Progenitor cell of endocrine pancreas (in vitro differentiated cells): ENCODE measurements at regions not wholly inside any gene's neighbourhood (a gene's known extent, or its start where the extent isn't known, plus 50 kb on each side); places are given as distances from the start of the nearest gene placed in this dataset.

Experiments used
- DNase-seq: peaks from one replicate; pipeline ENCODE4 v3.0.0; 2021; ENCODE audit warnings: low spot score; ENCODE audit not compliant: unreplicated experiment
- H3K27ac Mint-ChIP-seq: 2 replicates; pipeline ENCODE4 v1.8.0; 2021; ENCODE audit warnings: mild to moderate bottlenecking, moderate library complexity, mixed read lengths
- H3K27me3 Mint-ChIP-seq: 2 replicates; pipeline ENCODE4 v1.8.0; 2021; ENCODE audit warnings: mixed read lengths
- H3K36me3 Mint-ChIP-seq: 2 replicates; pipeline ENCODE4 v1.8.0; 2022; ENCODE audit warnings: mixed read lengths; ENCODE audit not compliant: insufficient read depth
- H3K4me1 Mint-ChIP-seq: 2 replicates; pipeline ENCODE4 v1.8.0; 2021; ENCODE audit warnings: low read depth, mixed read lengths
- H3K4me3 Mint-ChIP-seq: 2 replicates; pipeline ENCODE4 v1.8.0; 2021; ENCODE audit warnings: low read depth, mild to moderate bottlenecking, moderate library complexity, mixed read lengths
- H3K9me3 Mint-ChIP-seq: 2 replicates; pipeline ENCODE4 v1.8.0; 2021; ENCODE audit warnings: low read depth, mixed read lengths
- TF ChIP-seq, protein P1 (sequence below): fragments of 200-600 bp; sonication (generic); IDR thresholded peaks from one replicate; pipeline ENCODE4 v1.5.0; 2021; ENCODE audit warnings: antibody characterized with exemption, mild to moderate bottlenecking; ENCODE audit not compliant: unreplicated experiment

GRCh38 chr2:133818661-133819060 lies 250.4 kb upstream of the NCKAP5 start:
- TF ChIP-seq, protein P1, sequence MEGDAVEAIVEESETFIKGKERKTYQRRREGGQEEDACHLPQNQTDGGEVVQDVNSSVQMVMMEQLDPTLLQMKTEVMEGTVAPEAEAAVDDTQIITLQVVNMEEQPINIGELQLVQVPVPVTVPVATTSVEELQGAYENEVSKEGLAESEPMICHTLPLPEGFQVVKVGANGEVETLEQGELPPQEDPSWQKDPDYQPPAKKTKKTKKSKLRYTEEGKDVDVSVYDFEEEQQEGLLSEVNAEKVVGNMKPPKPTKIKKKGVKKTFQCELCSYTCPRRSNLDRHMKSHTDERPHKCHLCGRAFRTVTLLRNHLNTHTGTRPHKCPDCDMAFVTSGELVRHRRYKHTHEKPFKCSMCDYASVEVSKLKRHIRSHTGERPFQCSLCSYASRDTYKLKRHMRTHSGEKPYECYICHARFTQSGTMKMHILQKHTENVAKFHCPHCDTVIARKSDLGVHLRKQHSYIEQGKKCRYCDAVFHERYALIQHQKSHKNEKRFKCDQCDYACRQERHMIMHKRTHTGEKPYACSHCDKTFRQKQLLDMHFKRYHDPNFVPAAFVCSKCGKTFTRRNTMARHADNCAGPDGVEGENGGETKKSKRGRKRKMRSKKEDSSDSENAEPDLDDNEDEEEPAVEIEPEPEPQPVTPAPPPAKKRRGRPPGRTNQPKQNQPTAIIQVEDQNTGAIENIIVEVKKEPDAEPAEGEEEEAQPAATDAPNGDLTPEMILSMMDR = no peak
- Mint-ChIP-seq H3K4me1 (peaks cover 16% of the 10 kb centered on the region), H3K27me3 (peaks cover 7% of the 10 kb centered on the region), H3K36me3 (no peaks in the 10 kb centered on the region), H3K27ac (no peak overlapping the region), H3K4me3 (no peak overlapping the region), H3K9me3 (no peaks in the 10 kb centered on the region)
- DNase-seq = no peak

GRCh38 chr2:133819906-133820305 lies 251.6 kb upstream of the NCKAP5 start:
- Mint-ChIP-seq H3K27me3 (no peaks in the 10 kb centered on the region), H3K9me3 (no peaks in the 10 kb centered on the region)
- TF ChIP-seq, protein P1 = no peak

DNA sequence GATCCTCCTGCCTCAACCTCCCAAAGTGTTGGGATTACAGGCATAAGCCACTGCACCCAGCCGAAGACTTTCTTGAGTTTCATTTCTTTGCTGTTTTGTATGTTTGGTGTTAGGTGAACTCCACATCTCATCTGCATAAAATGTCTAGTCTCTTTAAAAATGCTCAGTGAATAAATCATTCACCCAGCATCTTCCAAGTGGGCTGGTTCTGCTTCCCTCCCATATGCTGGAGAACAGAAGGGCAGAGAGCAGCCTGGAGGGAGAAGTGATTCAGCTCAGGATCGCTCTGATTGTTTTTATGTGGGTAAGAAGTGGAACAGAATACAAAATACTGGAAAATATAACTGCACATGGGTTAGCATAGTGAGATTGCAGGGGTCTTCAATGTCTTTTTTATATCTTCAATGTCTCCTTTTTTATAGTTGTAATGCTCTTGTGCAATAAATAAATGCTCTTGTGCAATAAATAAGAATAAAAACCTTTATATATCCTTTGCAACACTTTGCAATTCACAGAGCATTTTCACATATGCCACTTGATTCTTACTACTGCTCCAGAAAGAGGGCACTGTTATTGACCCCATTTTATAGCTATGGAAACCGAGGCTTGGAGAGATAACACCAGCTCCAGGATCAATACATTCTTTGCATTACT lies 253.0 kb upstream of the NCKAP5 start:
- TF ChIP-seq, protein P1 = no peak
- DNase-seq = no peak
- peak overlapping the region; percentile 18 for H3K27ac Mint-ChIP-seq
- H3K4me3 Mint-ChIP-seq = no peak overlapping the region
- H3K4me1 Mint-ChIP-seq = peaks cover 18% of the 10 kb centered on the region
- no peaks in the 10 kb centered on the region for H3K9me3 Mint-ChIP-seq
- no peaks in the 10 kb centered on the region for H3K36me3 Mint-ChIP-seq
- no peaks in the 10 kb centered on the region for H3K27me3 Mint-ChIP-seq

More at GRCh38 chr2:133819906-133820305, 251.6 kb upstream of the NCKAP5 start:
- DNase-seq = no peak
- Mint-ChIP-seq H3K4me3 (no peak overlapping the region), H3K4me1 (peaks cover 18% of the 10 kb centered on the region), H3K36me3 (no peaks in the 10 kb centered on the region), H3K27ac (peak overlapping the region; percentile 5)

GRCh38 chr2:133822517-133823225 lies 254.4 kb upstream of the NCKAP5 start:
- H3K36me3 Mint-ChIP-seq = no peaks in the 10 kb centered on the region
- DNase-seq = no peak
- TF ChIP-seq, protein P1 = no peak
- no peaks in the 10 kb centered on the region for H3K9me3 Mint-ChIP-seq
- H3K4me1 Mint-ChIP-seq = peaks cover 16% of the 10 kb centered on the region
- peak overlapping the region; percentile 45 for H3K27ac Mint-ChIP-seq
- H3K4me3 Mint-ChIP-seq = no peak overlapping the region
- H3K27me3 Mint-ChIP-seq = peaks cover 3% of the 10 kb centered on the region

DNA sequence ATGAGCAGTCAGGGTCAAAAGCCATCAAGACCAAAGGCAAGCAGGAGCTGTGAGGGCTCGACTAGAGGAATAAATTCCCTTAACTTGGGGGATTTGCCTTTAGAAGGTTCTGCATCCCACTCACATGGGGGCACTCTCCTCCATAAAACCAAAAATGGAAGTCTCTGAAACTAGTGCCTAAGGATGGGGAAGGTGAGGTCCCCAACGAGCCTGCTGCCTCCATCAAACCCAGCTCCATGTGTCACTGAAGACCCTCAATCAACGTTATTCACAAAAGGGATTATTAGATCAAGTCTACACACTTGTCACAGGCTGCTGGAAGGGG lies 254.9 kb upstream of the NCKAP5 start:
- Mint-ChIP-seq H3K9me3 (no peaks in the 10 kb centered on the region), H3K4me1 (peaks cover 16% of the 10 kb centered on the region), H3K27ac (no peak overlapping the region), H3K27me3 (peaks cover 3% of the 10 kb centered on the region), H3K4me3 (no peak overlapping the region), H3K36me3 (no peaks in the 10 kb centered on the region)
- TF ChIP-seq, protein P1 = no peak
- DNase-seq = no peak
